Upper lobe of left lung (tissue), 4 donors: ENCODE measurements at regions not wholly inside any gene's neighbourhood (a gene's known extent, or its start where the extent isn't known, plus 50 kb on each side); places are given as distances from the start of the nearest gene placed in this dataset.

Source experiments
- POLR2AphosphoS5 ChIP-seq, 2 donors: sonication (generic); formaldehyde crosslinking; IDR thresholded peaks; one replicate each; pipeline ENCODE4 v1.5.1; 2017; ENCODE audit warnings: antibody characterized with exemption in 2 of 2
- TF ChIP-seq, protein P1 (sequence below), 6 experiments: fragments of 450-650 bp in 4 of 6; fragments of 200-600 bp in 2 of 6; sonication (generic) in 2 of 6; IDR thresholded peaks; one replicate each; pipeline ENCODE4 v1.5.1; 2016 to 2019; ENCODE audit warnings: antibody characterized with exemption in 6 of 6

DNA sequence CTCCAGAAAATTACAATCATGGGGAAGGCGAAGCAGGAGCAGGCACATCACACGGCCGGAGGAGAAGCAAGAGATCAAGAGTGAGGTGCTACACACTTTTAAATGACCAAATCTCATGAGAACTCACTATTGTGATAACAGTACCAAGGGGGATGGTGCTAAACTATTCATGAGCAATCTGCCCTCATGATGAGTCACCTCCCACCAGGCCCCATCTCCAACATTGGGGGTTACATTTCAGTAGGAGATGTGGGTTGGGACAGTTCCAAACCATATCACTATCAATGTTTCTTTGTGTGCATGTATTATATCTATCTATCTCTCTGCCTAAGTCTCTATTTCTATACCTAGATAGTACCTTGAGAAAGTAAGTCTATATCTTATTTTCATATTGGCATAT lies 724.8 kb downstream of the CDH11 start:
- TF ChIP-seq, protein P1, sequence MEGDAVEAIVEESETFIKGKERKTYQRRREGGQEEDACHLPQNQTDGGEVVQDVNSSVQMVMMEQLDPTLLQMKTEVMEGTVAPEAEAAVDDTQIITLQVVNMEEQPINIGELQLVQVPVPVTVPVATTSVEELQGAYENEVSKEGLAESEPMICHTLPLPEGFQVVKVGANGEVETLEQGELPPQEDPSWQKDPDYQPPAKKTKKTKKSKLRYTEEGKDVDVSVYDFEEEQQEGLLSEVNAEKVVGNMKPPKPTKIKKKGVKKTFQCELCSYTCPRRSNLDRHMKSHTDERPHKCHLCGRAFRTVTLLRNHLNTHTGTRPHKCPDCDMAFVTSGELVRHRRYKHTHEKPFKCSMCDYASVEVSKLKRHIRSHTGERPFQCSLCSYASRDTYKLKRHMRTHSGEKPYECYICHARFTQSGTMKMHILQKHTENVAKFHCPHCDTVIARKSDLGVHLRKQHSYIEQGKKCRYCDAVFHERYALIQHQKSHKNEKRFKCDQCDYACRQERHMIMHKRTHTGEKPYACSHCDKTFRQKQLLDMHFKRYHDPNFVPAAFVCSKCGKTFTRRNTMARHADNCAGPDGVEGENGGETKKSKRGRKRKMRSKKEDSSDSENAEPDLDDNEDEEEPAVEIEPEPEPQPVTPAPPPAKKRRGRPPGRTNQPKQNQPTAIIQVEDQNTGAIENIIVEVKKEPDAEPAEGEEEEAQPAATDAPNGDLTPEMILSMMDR (IDR thresholded peaks at IDR 0.05): no peak
- TF ChIP-seq POLR2AphosphoS5 (IDR thresholded peaks at IDR 0.05): no peak
